ENCODE measurements at regions not wholly inside any gene's neighbourhood (a gene's known extent, or its start where the extent isn't known, plus 50 kb on each side); places are given as distances from the start of the nearest gene placed in this dataset.

- no peak for TF ChIP-seq CTCF (IDR thresholded peaks at IDR 0.05; ENCODE audit: poor library complexity)
- no peak for TF ChIP-seq EZH2 (IDR thresholded peaks at IDR 0.05; ENCODE audit: borderline replicate concordance)
- no peak for TF ChIP-seq EZH2phosphoT487 (IDR thresholded peaks at IDR 0.05; ENCODE audit: low read depth, severe bottlenecking, unreplicated experiment)
Observed at GRCh38 chr2:129302561-129303183, 676.8 kb upstream of the RAB6C start.
